DND-41 (cell line): ENCODE measurements at regions not wholly inside any gene's neighbourhood (a gene's known extent, or its start where the extent isn't known, plus 50 kb on each side); places are given as distances from the start of the nearest gene placed in this dataset.

Experiments
- ATAC-seq: fragments of 200-7000 bp; cut with Tn5 transposase; 3 replicates; pipeline ENCODE4 v1.9.1; 2021; ENCODE audit warnings: low read depth; ENCODE audit not compliant: insufficient read depth
- DNase-seq: peaks from one replicate; pipeline ENCODE4 v3.0.0-alpha.2; 2020
- H2AFZ ChIP-seq: 2 replicates; pipeline ENCODE4 v1.6.0; 2012; ENCODE audit warnings: low read depth, low read length
- H3K27ac ChIP-seq: 2 replicates; pipeline ENCODE4 v1.5.1; 2012; ENCODE audit warnings: low read length, inconsistent platforms
- H3K27me3 ChIP-seq: fragments of 200-600 bp; sonication (generic); 2 replicates; pipeline ENCODE4 v1.6.0; 2012; ENCODE audit warnings: low read length, mild to moderate bottlenecking, inconsistent platforms; ENCODE audit not compliant: insufficient read depth, poor library complexity
- H3K36me3 ChIP-seq: 2 replicates; pipeline ENCODE4 v1.5.1; 2012; ENCODE audit warnings: low read length, inconsistent platforms; ENCODE audit not compliant: insufficient read depth
- H3K4me1 ChIP-seq: 2 replicates; pipeline ENCODE4 v1.5.1; 2012; ENCODE audit warnings: mild to moderate bottlenecking, low read length; ENCODE audit not compliant: insufficient read depth
- H3K4me2 ChIP-seq: 2 replicates; pipeline ENCODE4 v1.6.0; 2012; ENCODE audit warnings: mild to moderate bottlenecking, moderate library complexity, low read length, inconsistent platforms; ENCODE audit not compliant: insufficient read depth
- H3K4me3 ChIP-seq, 2 experiments: fragments of 200-600 bp in 1 of 2; shearing (Covaris generic) in 1 of 2; 2 replicates each; pipeline ENCODE4 v1.5.1; 2012 to 2016; ENCODE audit warnings: inconsistent platforms in 2 of 2, low read length in 2 of 2, mild to moderate bottlenecking in 2 of 2, low read depth in 1 of 2, moderate library complexity in 1 of 2
- H3K79me2 ChIP-seq: 2 replicates; pipeline ENCODE4 v1.6.0; 2012; ENCODE audit warnings: low read length, inconsistent platforms; ENCODE audit not compliant: insufficient read depth
- H3K9ac ChIP-seq: 2 replicates; pipeline ENCODE4 v1.6.0; 2012; ENCODE audit warnings: low read depth, mild to moderate bottlenecking, inconsistent platforms, low read length, moderate library complexity
- H3K9me3 ChIP-seq: 2 replicates; pipeline ENCODE4 v1.5.1; 2012; ENCODE audit warnings: low read length, moderate library complexity, mild to moderate bottlenecking, inconsistent platforms; ENCODE audit not compliant: insufficient read depth, severe bottlenecking
- H4K20me1 ChIP-seq: 2 replicates; pipeline ENCODE4 v1.6.0; 2012; ENCODE audit warnings: low read length; ENCODE audit not compliant: insufficient read depth
- EZH2 ChIP-seq: IDR thresholded peaks from 3 replicates; pipeline ENCODE4 v1.6.1; 2012; ENCODE audit warnings: borderline replicate concordance, low read depth, mild to moderate bottlenecking, moderate library complexity, low read length, inconsistent platforms; ENCODE audit not compliant: severe bottlenecking
- TF ChIP-seq, protein P1 (sequence below): IDR thresholded peaks from 2 replicates; pipeline ENCODE4 v1.5.1; 2012; ENCODE audit warnings: borderline replicate concordance, low read length, moderate library complexity, mild to moderate bottlenecking; ENCODE audit not compliant: poor library complexity, severe bottlenecking; ENCODE audit errors: extremely low read depth

- DNase-seq (no peak), ATAC-seq (no peak)
- no peaks in the 10 kb centered on the region for H3K79me2 ChIP-seq
- no peak overlapping the region for H2AFZ ChIP-seq
- TF ChIP-seq EZH2, result no peak
- TF ChIP-seq, protein P1, sequence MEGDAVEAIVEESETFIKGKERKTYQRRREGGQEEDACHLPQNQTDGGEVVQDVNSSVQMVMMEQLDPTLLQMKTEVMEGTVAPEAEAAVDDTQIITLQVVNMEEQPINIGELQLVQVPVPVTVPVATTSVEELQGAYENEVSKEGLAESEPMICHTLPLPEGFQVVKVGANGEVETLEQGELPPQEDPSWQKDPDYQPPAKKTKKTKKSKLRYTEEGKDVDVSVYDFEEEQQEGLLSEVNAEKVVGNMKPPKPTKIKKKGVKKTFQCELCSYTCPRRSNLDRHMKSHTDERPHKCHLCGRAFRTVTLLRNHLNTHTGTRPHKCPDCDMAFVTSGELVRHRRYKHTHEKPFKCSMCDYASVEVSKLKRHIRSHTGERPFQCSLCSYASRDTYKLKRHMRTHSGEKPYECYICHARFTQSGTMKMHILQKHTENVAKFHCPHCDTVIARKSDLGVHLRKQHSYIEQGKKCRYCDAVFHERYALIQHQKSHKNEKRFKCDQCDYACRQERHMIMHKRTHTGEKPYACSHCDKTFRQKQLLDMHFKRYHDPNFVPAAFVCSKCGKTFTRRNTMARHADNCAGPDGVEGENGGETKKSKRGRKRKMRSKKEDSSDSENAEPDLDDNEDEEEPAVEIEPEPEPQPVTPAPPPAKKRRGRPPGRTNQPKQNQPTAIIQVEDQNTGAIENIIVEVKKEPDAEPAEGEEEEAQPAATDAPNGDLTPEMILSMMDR, result no peak
- no peaks in the 10 kb centered on the region for H3K36me3 ChIP-seq
- H4K20me1 ChIP-seq, result no peaks in the 10 kb centered on the region
- H3K27ac ChIP-seq, result no peak overlapping the region
- no peak overlapping the region for H3K4me2 ChIP-seq
- H3K9ac ChIP-seq, result no peak overlapping the region
- no peaks in the 10 kb centered on the region for H3K9me3 ChIP-seq
- H3K4me3 ChIP-seq, result no peak overlapping the region
- H3K4me1 ChIP-seq, result no peaks in the 10 kb centered on the region
- no peaks in the 10 kb centered on the region for H3K27me3 ChIP-seq
Observed at GRCh38 chr12:102759466-102759865, 157.6 kb downstream of the PAH start.

- no peaks in the 10 kb centered on the region for H3K27me3 ChIP-seq
- H3K36me3 ChIP-seq, result no peaks in the 10 kb centered on the region
- no peak overlapping the region for H2AFZ ChIP-seq
- no peaks in the 10 kb centered on the region for H3K9me3 ChIP-seq
- no peaks in the 10 kb centered on the region for H4K20me1 ChIP-seq
- TF ChIP-seq, protein P1, result no peak
- TF ChIP-seq EZH2, result no peak
- no peak overlapping the region for H3K4me2 ChIP-seq
- ATAC-seq (no peak), DNase-seq (no peak)
- H3K4me3 ChIP-seq, result no peak overlapping the region
- H3K27ac ChIP-seq, result no peak overlapping the region
- H3K9ac ChIP-seq, result no peak overlapping the region
- H3K79me2 ChIP-seq, result no peaks in the 10 kb centered on the region
- H3K4me1 ChIP-seq, result no peaks in the 10 kb centered on the region
Observed at GRCh38 chr12:102757882-102758226, 159.2 kb downstream of the PAH start.

- no peaks in the 10 kb centered on the region for H3K36me3 ChIP-seq
- H3K4me2 ChIP-seq, result no peak overlapping the region
- no peak overlapping the region for H3K27ac ChIP-seq
- H4K20me1 ChIP-seq, result no peaks in the 10 kb centered on the region
- no peaks in the 10 kb centered on the region for H3K4me1 ChIP-seq
- no peak overlapping the region for H3K4me3 ChIP-seq
- TF ChIP-seq EZH2, result no peak
- TF ChIP-seq, protein P1, result no peak
- H2AFZ ChIP-seq, result no peak overlapping the region
- no peak overlapping the region for H3K9ac ChIP-seq
- no peaks in the 10 kb centered on the region for H3K9me3 ChIP-seq
- H3K27me3 ChIP-seq, result no peaks in the 10 kb centered on the region
- ATAC-seq (no peak), DNase-seq (no peak)
- H3K79me2 ChIP-seq, result no peaks in the 10 kb centered on the region
Observed at GRCh38 chr12:102757154-102757881, 159.7 kb downstream of the PAH start.
